NCI-H2107 treated with DMSO at 0.1 percent for 48 hours (cell line): ENCODE measurements at regions not wholly inside any gene's neighbourhood (a gene's known extent, or its start where the extent isn't known, plus 50 kb on each side); places are given as distances from the start of the nearest gene placed in this dataset.
A peak's percentile ranks its signal among the peaks of the same experiment; 100 is the strongest.
"Not testable (repeated sequence)": the region's sequence is repeated elsewhere in the genome, so short reads cannot be mapped to it uniquely, and the experiment has no call there.

Experiments used
- DNase-seq: peaks from one replicate; lab custom pipeline; 2025; ENCODE audit not compliant: unreplicated experiment; lab: John Stamatoyannopoulos, UW

GRCh38 chr6:148602136-148602535 is 144.7 kb upstream of the UST start:
- DNase-seq, result no peak

- DNase-seq, result no peak
Observed at GRCh38 chr6:148608199-148608951, 138.5 kb upstream of the UST start.

GRCh38 chr6:148611213-148611612 is 135.6 kb upstream of the UST start:
- DNase-seq, result no peak

GRCh38 chr6:148612043-148612442 is 134.8 kb upstream of the UST start:
- no peak for DNase-seq

DNA sequence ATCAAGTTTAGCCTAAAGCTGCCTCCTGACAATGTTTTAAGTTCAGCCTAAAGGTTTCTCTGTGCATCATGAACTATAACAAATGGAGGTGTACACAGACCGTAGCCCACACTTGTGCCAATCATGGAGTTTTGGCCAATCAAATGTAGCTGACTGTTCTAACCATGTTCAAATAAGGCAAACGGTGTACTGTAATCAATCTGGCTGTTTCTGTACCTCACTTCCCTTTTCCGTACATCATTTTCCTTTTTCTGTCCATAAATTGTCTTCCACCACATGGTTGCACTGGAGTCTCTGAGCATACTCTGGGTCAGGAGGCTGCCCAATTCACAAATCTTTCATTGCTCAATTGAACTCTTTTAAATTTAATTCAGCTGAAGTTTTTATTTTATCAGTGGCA is 132.2 kb upstream of the UST start:
- no peak for DNase-seq

DNA sequence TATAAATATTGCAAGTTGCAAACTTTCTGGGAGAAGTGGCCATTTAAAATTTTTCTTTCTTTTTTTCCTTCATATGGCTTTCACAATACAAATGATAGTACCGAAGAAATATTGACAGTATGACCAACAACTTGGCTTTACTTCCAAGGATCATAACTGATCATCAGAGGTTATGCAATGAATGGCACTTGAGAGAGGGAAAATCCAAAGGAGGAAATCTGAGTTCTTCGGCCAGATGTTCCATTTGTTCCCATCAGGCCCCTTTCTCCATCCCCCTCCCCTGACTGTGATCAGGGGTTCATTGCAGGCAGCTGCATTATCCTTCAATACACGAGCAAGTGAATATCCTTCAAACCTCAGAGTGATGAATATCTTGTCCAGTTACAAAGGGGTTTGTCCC is 130.0 kb upstream of the UST start:
- DNase-seq, result no peak

DNA sequence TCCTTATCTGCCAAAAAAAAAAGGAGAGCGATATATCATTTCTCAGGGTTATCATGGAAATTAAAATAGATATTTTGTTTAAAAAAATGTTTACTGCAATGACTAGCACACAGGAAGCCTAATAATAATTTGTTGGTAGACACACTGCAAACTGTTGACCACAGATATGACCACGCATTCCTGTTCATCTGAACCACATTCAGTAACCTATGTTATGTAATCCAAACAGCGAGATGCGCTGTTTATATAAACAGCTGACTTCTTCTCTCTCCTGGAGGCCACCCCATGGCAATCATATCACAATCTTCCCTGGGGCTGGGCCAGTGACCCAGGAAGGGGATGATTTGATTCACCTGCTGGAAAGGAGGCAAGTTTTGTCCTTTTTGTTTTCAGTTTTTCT is 129.3 kb upstream of the UST start:
- DNase-seq, result no peak

- no peak for DNase-seq
Observed at GRCh38 chr6:148619891-148620290, 126.9 kb upstream of the UST start.

DNA sequence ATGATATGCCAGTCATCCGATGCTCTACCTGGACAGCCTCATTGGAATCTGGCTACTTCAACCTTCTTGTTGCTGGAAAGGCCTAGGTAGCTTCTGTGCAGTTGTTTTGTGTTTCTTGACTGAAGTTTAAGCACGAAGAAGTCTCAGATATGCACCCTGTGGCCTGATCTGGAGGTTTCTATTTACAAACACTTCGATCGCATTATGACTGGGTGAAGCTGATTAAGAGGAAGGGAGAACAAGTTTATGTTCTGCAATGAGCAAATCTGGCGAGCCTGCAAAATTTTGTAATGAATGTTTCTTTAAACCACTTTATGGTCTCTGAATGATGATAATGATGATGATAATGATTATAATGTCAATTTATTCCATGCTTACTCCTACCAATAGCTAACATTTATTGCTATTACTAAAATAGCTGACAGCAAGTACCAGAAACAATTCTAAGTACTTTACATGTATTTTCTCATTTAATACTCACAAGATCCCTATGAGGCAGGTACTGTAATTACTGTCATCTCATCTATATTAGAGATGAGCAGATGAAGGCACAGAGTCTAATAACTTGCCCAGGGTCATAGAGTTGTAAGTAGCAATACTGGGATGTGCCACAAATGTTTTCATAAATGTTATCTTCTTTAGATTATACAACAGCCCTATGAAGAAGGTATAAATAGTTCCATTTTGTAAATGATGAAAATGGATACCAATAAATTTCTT is 126.1 kb upstream of the UST start:
- DNase-seq, result no peak

DNA sequence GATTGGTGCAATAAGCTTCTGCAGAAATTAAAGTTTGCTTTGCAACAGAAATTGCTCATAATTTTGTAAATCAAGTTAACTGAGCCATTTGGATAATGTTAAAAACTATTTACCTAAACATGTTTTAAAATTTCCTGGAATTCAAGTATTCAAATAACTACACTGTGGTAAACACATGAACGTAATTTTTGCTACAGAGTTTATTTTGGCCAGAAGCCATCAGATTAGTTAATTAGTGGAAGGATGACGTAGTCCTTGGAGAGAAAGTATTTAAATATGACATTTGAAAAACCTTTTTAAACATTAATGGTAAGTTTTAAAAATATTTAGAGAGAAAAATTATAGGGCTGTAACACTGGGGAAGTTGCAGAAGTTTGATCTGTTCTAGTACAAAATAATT is 121.2 kb upstream of the UST start:
- DNase-seq, result no peak

GRCh38 chr6:148628251-148628650 is 118.6 kb upstream of the UST start:
- DNase-seq, result peak; percentile 19

GRCh38 chr6:148629181-148629580 is 117.6 kb upstream of the UST start:
- DNase-seq, result no peak

DNA sequence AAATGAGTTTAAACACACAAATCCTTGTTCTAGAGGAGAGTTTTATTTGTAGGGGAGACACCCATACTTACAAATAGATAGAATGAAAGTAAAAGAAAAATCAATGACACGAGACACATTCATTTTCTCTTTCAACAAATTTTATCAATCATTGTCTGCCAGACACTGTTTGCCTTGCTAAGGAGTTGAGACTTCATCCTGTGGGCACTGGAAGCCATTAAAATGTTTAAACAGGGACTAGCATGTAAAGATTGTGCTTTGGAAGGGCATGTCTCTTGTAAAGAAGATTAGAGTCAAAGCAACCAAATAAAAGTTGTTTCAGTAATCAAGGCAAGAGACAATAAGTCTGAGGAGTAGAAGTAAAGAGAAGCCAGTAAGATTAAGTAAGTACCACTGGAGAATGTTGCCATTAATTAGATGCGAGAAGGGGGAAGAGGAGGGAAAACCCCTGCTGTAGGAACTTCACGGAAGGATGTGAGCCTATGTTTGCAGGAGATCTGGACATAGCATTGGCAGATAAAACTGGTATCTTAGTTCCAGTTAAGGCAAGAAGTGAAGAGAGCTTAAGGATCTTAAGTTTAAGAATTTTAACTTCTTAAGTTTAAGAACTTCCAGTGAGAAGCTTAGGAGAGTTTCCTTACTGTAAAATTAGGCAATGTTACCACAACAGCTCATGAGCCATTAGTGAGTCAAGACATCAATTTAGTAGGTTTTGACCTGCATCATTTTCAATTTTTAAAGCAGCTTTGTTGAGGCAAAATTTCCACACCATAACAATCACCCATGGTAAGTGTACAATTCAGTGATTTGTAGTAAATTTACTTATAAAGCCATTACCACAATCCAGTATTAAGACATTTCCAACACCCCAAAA is 117.0 kb upstream of the UST start:
- DNase-seq, result no peak

DNA sequence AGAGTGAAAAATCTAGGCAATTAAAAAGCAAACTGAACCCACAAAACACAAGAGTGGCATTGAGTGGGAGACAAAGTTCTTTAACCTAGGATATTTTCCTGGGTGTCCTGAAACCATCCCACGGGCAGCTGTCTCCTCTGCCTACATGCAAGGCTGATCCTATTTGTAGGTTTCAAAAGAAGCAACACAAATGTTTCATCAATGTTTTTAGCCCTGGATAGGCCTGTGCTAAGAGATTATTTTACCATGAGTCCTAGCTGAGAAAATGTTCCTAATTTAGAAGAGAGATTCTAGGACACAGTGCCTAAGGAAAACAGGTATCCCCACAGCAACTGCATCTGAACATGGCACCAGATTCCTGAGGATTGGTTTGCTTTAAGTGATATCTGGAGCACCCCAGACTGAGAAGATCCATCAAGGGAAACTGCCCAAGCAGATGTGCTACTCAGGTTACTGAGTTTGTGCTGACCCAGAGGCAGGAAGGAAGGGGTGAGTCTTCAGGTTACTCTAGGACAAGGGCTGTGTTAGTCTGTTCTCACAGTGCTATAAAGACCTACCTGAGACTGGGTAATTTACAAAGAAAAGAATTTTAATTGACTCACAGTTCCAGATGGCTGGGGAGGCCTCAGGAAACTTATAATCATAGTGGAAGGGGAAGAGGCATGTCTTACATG is 111.6 kb upstream of the UST start:
- no peak for DNase-seq

- not testable (repeated sequence) for DNase-seq
Observed at GRCh38 chr6:148641836-148642235, 105.0 kb upstream of the UST start.

- DNase-seq, result not testable (repeated sequence)
Observed at GRCh38 chr6:148643208-148643607, 103.6 kb upstream of the UST start.

DNA sequence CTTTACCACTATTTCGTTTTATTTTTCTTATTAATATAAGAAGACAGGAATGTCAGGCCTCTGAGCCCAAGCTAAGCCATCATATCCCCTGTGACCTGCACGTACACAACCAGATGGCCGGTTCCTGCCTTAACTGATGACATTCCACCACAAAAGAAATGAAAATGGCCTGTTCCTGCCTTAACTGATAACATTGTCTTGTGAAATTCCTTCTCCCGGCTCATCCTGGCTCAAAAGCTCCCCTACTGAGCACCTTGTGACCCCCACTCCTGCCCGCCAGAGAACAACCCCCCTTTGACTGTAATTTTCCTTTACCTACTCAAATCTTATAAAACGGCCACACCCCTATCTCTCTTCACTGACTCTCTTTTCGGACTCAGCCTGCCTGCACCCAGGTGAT is 101.8 kb upstream of the UST start:
- not testable (repeated sequence) for DNase-seq

DNA sequence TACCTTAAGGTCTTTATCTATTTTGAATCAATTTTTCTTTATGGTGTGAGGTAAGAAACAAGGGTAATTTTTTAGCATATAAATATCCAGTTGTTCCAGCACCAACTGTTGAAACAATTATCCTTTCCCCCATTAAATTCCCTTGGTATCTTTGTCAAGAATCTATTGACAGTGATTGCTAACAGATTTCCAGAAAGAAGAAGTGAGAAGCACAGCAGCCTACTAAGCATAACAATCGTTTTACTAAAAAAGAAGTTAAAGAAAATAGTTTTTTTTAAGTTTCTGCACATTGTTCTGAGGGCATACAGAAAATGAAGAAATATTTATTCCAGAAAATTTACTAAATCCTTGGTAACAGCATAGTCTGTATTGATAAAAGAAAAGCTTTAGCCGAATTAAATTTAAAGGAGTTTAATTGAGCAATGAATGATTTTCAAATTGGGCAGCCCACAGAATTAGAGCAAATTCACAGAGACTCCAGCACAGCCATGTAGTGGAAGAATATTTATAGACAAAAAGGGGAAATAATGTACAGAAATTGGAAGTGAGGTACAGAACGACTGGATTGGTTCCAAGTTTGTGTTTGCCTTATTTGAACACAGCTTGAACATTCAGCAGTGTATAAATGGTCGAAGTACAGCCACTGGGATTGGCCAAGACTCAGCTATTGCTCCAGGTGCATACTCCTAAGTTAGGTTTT is 97.9 kb upstream of the UST start:
- no peak for DNase-seq

GRCh38 chr6:148649454-148649963 is 97.3 kb upstream of the UST start:
- no peak for DNase-seq

DNA sequence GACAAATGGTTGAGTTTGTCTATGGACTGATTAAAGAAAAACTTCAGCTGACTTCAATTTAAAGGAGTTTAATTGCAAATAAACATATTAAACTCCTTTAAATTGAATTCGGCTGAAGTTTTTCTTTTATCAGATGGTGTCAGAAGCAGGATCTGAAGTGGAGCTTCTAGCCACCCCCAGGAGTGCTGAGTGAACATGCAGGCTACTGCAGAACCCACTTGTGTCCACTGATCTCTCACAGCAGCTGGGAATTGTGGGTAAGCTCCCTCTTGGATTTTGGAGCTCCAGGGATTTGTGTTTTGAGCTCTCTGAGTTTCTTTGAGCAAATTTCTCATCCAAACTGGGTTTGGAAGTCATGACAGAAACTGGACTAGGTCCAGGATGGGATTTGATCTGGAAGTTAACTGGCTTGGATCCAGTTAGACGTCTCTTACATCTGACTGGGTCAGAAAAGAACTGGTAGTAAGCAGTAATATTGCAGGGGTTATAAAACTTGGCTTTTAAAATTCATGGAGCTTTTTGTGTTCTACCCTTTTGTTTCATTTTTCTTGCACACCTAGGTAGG is 95.8 kb upstream of the UST start:
- DNase-seq, result no peak
